ENCODE measurements at regions not wholly inside any gene's neighbourhood (a gene's known extent, or its start where the extent isn't known, plus 50 kb on each side); places are given as distances from the start of the nearest gene placed in this dataset.

GRCh38 chr17:71455219-71455618 is 665.6 kb upstream of the SOX9 start:
- ChIA-PET POLR2A (no interaction called here), CTCF (no interaction called here)
- no peaks in the 10 kb centered on the region for H3K27me3 Mint-ChIP-seq
- no peak overlapping the region for H3K4me3 Mint-ChIP-seq
- DNase-seq: no peak
- no peak for ATAC-seq
- no peaks in the 10 kb centered on the region for H3K4me1 Mint-ChIP-seq (ENCODE audit: low read depth)
- TF ChIP-seq CTCF (IDR thresholded peaks at IDR 0.05): no peak
- peaks cover 3% of the 10 kb centered on the region for H3K9me3 Mint-ChIP-seq
- no peaks in the 10 kb centered on the region for H3K36me3 Mint-ChIP-seq (ENCODE audit: low read depth)
- H3K27ac Mint-ChIP-seq: no peak overlapping the region
- intact Hi-C loops (cut with micrococcal nuclease): no loop called here

- ATAC-seq: no peak
- H3K27ac Mint-ChIP-seq: no peak overlapping the region
- H3K4me3 Mint-ChIP-seq: no peak overlapping the region
- CTCF ChIA-PET: no interaction called here
- POLR2A ChIA-PET: no interaction called here
- no peaks in the 10 kb centered on the region for H3K9me3 Mint-ChIP-seq
- DNase-seq: no peak
- no peaks in the 10 kb centered on the region for H3K4me1 Mint-ChIP-seq (ENCODE audit: low read depth)
- no peaks in the 10 kb centered on the region for H3K27me3 Mint-ChIP-seq
- intact Hi-C loops (cut with micrococcal nuclease): no loop called here
- no peaks in the 10 kb centered on the region for H3K36me3 Mint-ChIP-seq (ENCODE audit: low read depth)
- no peak for TF ChIP-seq CTCF (IDR thresholded peaks at IDR 0.05)
Measured at GRCh38 chr17:71458322-71458721, 662.5 kb upstream of the SOX9 start.

GRCh38 chr17:71460943-71461342 is 659.9 kb upstream of the SOX9 start:
- intact Hi-C loops (cut with micrococcal nuclease): no loop called here
- Mint-ChIP-seq H3K4me3 (no peak overlapping the region), H3K27me3 (no peaks in the 10 kb centered on the region), H3K27ac (no peak overlapping the region), H3K4me1 (ENCODE audit: low read depth) (no peaks in the 10 kb centered on the region), H3K36me3 (ENCODE audit: low read depth) (no peaks in the 10 kb centered on the region), H3K9me3 (no peaks in the 10 kb centered on the region)
- DNase-seq (peak; percentile 9), ATAC-seq (no peak)
- ChIA-PET CTCF (interaction anchor here (0.7 to 2.2 kb wide), 3 partner anchors 11 to 66 kb away, joined by 3 to 8 read pairs (median 4); no protein-coding TSS in a partner anchor), POLR2A (no interaction called here)
- TF ChIP-seq CTCF (IDR thresholded peaks at IDR 0.05): peak; percentile 19

GRCh38 chr17:71461498-71462169 is 659.2 kb upstream of the SOX9 start:
- H3K4me3 Mint-ChIP-seq: no peak overlapping the region
- DNase-seq (no peak), ATAC-seq (no peak)
- no peak for TF ChIP-seq CTCF (IDR thresholded peaks at IDR 0.05)
- intact Hi-C loops (cut with micrococcal nuclease): no loop called here
- ChIA-PET CTCF (interaction anchor here (2.2 kb wide), 1 partner anchor 11 kb away, joined by 8 read pairs; no protein-coding TSS in a partner anchor), POLR2A (no interaction called here)
- no peaks in the 10 kb centered on the region for H3K36me3 Mint-ChIP-seq (ENCODE audit: low read depth)
- no peaks in the 10 kb centered on the region for H3K4me1 Mint-ChIP-seq (ENCODE audit: low read depth)
- no peaks in the 10 kb centered on the region for H3K9me3 Mint-ChIP-seq
- no peaks in the 10 kb centered on the region for H3K27me3 Mint-ChIP-seq
- H3K27ac Mint-ChIP-seq: no peak overlapping the region

GRCh38 chr17:71464241-71464640 is 656.6 kb upstream of the SOX9 start:
- ChIA-PET POLR2A (no interaction called here), CTCF (no interaction called here)
- no peak for TF ChIP-seq CTCF (IDR thresholded peaks at IDR 0.05)
- no peak overlapping the region for H3K4me3 Mint-ChIP-seq
- no peak overlapping the region for H3K27ac Mint-ChIP-seq
- H3K9me3 Mint-ChIP-seq: no peaks in the 10 kb centered on the region
- no peaks in the 10 kb centered on the region for H3K4me1 Mint-ChIP-seq (ENCODE audit: low read depth)
- no peaks in the 10 kb centered on the region for H3K36me3 Mint-ChIP-seq (ENCODE audit: low read depth)
- DNase-seq (no peak), ATAC-seq (no peak)
- intact Hi-C loops (cut with micrococcal nuclease): no loop called here
- H3K27me3 Mint-ChIP-seq: no peaks in the 10 kb centered on the region

Measured in activated CD8-positive, alpha-beta T cell treated with anti-CD3 and anti-CD28 coated beads for 36 hours (primary cell).